HG02943 (cell line): ENCODE measurements at regions not wholly inside any gene's neighbourhood (a gene's known extent, or its start where the extent isn't known, plus 50 kb on each side); places are given as distances from the start of the nearest gene placed in this dataset.

Experiments
- ATAC-seq: cut with Tn5 transposase; IDR thresholded peaks from one replicate; pipeline ENCODE4 v1.9.1; 2021; ENCODE audit warnings: mild to moderate bottlenecking, low read depth, moderate library complexity; ENCODE audit not compliant: unreplicated experiment

DNA sequence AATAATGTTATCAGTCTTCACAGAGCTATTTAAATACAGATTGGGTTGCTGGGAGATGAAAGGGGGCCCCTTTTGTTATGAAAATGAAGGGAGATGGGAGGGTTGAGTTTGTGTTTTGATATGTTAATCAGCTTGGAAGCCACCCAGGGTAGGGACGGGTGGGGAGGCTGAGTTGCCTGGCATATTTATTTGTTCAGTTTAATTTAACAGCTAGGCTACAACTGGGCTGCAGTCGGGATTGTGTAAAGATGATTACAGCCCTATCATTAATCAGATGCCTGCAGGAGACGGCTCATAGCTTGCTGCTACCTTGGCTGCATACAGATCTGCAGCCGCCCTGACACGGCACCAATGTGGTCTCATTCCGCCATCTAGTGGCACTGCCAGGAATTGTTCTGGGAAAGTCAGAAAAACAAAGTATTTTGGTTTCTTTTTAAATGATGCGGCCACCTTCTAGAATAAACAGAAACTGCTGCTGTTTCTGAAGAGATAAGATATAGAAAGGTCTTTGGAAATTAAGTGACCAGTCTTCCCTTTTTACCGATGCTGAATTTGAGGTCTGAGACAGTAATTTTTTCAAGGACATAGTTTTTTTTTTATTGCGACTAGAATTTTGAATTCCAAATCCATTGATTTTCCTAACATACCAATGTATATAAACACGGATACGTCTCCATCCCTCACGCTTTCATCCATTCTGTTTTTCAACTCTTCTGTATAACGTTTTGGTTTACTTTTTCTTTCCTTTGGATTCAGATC, 458.0 kb upstream of the ASIC2 start:
- ATAC-seq, result no peak

DNA sequence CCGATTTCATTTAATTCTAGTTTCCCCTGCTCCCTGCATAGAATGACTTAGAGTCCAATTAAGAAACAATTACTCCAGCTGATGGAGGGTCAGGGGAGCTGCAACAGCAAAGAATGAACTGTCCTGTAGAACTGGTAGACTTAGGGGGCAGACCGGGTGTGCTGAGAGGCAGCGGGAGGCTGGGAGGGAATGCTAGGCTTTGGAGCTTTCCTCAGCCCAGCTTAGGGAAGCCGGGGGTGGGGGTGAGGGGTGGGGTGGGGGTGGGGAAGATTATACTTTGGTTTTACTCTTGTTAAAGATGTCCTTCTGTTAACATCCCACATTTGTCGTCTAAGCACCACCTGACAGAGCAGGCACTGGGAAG, 458.6 kb upstream of the ASIC2 start:
- no peak for ATAC-seq

GRCh38 chr17:33753452-33753851, 460.4 kb upstream of the ASIC2 start:
- ATAC-seq, result no peak

DNA sequence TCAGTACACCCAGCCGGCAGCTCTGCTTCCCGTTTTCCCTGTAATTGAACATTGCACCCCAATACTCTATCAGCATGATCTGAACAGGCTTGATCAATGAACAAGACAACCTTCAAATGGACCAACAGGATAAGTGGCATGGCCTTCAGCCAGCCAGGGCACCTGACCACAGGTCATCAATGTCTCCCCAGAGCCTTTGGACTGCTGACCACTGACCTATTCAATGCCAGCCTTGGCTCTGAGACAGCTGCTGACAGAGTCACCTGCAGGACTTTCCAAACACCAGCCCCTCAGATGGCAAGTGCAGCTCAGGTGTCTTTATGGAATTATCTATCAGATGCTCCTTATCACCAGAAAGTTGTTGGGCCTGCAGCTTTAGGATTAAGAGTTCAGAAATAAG, 462.9 kb upstream of the ASIC2 start:
- ATAC-seq, result no peak

GRCh38 chr17:33765871-33766270, 472.8 kb upstream of the ASIC2 start:
- no peak for ATAC-seq

- no peak for ATAC-seq
These were observed 473.6 kb upstream of the ASIC2 start for GRCh38 chr17:33766721-33767120.

DNA sequence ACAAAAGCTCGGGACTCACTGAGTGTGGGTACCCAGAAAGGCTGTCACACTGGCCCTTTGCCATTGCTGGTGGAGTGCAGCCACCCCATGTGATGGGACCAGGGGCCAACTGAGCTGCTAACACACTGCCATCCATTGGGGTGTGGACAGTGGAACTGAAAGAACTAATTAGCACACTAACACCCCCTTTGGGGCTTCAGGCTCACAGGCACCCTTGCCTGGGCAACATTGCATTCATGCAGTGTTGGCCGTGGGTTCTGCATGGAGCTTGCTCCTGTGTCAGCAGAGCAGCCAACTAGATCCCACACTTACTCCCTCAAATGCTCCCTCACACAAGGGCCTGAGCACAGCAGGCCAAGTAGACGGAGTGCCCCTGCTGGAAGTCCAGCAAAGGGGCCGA, 476.0 kb upstream of the ASIC2 start:
- no peak for ATAC-seq

- no peak for ATAC-seq
These were observed 478.8 kb upstream of the CCL2 start for GRCh38 chr17:33776304-33776703.

DNA sequence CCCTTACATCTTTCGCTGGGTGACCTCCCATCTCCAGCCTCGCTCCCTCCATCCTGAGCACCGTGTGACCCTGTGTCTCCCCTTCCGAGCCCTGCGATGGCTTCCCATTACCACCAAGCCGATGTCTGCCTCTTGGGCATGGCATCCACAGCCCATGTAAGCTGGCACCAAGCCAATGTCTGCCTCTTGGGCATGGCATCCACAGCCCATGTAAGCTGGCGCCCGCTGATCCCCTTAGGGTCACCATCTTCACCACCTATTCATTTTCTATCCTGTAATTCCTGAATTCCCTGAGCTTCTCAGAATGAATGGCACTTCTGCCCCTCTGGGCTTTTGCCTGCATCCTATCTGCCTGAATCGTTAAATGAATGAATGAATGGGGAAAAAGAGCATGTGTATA, 478.2 kb upstream of the CCL2 start:
- no peak for ATAC-seq

DNA sequence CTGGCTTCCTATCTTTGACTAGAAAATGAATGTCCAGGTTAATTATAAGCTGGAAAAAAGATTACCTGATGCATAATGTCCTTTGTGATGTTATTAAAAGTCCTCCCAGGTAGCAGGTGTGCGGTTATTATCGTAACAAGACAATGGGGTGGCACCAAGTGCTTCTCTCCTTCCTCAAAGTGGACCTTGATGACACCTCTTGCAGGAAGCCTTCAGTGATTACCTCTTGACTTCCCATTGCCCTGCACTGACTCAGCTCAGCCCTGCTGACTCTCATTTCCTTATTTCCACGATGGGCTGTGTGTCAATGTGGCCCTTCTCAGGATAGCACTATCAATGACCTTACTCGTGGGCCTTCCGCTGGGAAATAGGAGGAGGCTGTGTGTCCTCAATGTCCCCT, 477.4 kb upstream of the CCL2 start:
- ATAC-seq, result no peak

- ATAC-seq, result no peak
These were observed 476.4 kb upstream of the CCL2 start for GRCh38 chr17:33778505-33779233.

DNA sequence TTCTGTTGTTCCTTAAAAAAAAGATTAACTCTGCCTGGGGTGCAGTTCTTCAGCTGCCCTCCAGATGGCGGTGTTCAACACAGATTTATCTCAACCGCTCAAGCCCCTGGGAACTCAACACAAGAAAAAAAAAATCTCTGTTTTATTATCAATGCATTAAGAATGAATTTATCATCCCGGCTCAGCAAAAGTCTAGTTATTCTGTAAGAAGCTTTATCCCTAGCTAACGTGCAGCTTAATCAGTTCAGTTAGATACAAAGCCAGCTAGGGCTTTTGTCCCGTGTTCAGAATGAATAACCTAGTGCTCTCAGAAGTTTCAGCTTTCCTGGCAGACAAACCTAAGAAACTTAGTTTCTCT, 475.9 kb upstream of the CCL2 start:
- no peak for ATAC-seq

- ATAC-seq, result no peak
These were observed 469.8 kb upstream of the CCL2 start for GRCh38 chr17:33785281-33785680.

- ATAC-seq, result no peak
These were observed 468.6 kb upstream of the CCL2 start for GRCh38 chr17:33786478-33786877.

DNA sequence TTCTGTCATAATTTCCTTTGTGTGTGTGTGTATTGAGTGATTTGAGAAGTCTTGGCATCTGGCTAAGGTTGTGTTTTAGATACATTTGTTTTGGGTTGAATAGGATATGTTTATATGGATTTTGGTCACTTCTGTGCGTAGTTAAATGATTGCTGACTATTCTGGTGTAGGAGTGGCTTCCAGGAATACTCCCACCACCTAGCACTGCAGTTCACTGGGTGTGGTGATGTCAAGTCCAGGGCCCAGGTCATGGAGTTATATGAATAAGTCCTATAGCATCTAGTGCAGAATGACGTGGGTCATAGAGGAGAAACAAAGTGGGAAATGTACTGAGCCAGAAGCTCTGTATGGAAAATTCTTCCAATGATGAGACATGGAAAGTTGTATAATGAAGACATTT, 465.4 kb upstream of the CCL2 start:
- ATAC-seq, result no peak

- no peak for ATAC-seq
These were observed 457.9 kb upstream of the CCL2 start for GRCh38 chr17:33797181-33797580.

DNA sequence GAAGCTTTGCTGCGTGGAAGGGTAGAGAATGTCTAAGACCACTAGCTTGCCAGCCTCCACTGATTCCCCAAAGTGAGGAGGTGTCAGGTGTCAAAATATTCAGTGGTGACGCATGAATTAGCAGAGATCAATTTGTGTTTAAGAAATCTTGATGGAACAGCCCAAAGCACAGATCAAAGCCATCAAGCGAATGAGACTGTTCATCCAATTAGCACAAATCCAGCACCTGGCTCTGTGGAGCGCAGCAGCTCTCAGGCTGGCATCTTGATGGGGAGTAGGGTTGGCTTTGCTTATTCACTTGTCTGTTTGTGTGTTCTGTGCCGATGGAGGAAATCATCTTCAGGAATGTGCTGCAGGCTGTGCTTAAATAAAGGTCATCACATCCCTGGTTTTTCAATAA, 456.8 kb upstream of the CCL2 start:
- no peak for ATAC-seq

- ATAC-seq, result no peak
These were observed 452.5 kb upstream of the CCL2 start for GRCh38 chr17:33802349-33803198.

GRCh38 chr17:33803199-33803685, 451.8 kb upstream of the CCL2 start:
- no peak for ATAC-seq

DNA sequence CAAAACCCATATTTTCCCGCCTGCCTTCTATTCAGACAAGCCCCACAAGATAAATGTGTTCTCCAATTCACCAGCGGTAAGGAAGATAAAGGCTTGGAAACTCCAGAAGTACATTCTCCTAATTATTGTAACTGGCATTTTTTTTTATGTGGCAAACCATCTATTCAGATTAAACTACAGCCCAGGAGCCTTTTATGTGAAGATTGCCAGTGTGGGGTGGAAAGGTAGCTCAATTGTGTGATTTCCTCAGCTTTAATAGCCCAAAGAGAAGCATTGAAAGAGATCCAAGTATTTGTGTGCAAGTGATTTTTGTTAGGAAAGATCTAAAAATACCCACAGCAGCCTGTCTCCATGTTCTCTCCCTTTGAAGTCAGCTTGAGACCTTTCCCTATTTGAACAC, 451.4 kb upstream of the CCL2 start:
- no peak for ATAC-seq

DNA sequence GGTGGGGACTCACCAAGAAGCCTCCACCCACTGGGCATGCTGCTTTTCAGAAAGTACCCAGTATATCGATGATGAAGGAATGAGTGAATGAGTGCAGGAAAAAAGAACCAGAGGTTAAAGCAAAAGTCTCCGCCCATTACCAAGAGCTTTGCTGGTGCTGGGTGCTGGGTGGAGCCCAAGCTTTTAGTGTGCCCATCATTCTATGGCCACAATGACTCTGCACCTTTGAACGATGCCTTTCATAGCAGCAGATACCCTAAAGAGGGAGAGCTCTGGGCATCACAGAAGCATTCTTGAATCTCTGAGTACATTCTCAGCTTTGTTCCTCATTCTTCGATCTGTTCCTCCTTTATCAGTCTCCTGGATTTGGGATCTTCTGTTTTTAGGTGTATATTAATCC, 450.7 kb upstream of the CCL2 start:
- ATAC-seq, result no peak
